ENCODE measurements at regions not wholly inside any gene's neighbourhood (a gene's known extent, or its start where the extent isn't known, plus 50 kb on each side); places are given as distances from the start of the nearest gene placed in this dataset.

GRCh38 chr9:29228558-29228957, 1655.3 kb upstream of the C9orf72 start:
- no peaks in the 10 kb centered on the region for H3K36me3 ChIP-seq (ENCODE audit: control insufficient read depth, insufficient read depth, low read length)
- DNase-seq (ENCODE audit: extremely low read depth in 1 of 4, low spot score in 3 of 4) = no peak
- no peaks in the 10 kb centered on the region for H3K27me3 ChIP-seq (ENCODE audit: control insufficient read depth in 2 of 2, insufficient read depth in 2 of 2, low read length in 2 of 2)
- no peak overlapping the region for H3K4me3 ChIP-seq
- no peaks in the 10 kb centered on the region for H3K9me1 ChIP-seq (ENCODE audit: control insufficient read depth, insufficient read depth, low read length)
- H3K4me1 ChIP-seq (replicated peaks in 1 of 2; ENCODE audit: control insufficient read depth in 2 of 2, insufficient read depth in 2 of 2, low read length in 2 of 2) = no peaks in the 10 kb centered on the region
- H3K27ac ChIP-seq (ENCODE audit: extremely low read depth, low read depth, low read length) = no peak overlapping the region
- H4K20me1 ChIP-seq (replicated peaks; ENCODE audit: control insufficient read depth, insufficient read depth, low read length) = no peaks in the 10 kb centered on the region
- H3K4me2 ChIP-seq (ENCODE audit: insufficient read depth, low read length) = no peak overlapping the region
- no CpG with 5 or more reads among the region's 2 CpGs for WGBS (ENCODE audit: insufficient coverage, low coverage, missing lambda C conversion rate)
- CTCF ChIA-PET (ENCODE audit: low intra/inter-chr PET ratio) = no interaction called here
- POLR2A ChIA-PET = no interaction called here
- no peaks in the 10 kb centered on the region for H3K79me2 ChIP-seq (ENCODE audit: control insufficient read depth, insufficient read depth, low read length)
- no peak overlapping the region for H3K9ac ChIP-seq (ENCODE audit: insufficient read depth in 1 of 2, low read depth in 2 of 2, low read length in 2 of 2)
- in situ Hi-C loops (cut with MboI) (no loop called here), intact Hi-C loops (cut with micrococcal nuclease) (no loop called here)
- BruUV-seq (replicated peaks) = no TSS peak
- ATAC-seq = no peak
- no peak overlapping the region for H2AFZ ChIP-seq (ENCODE audit: low read depth, low read length)
- H3K9me3 ChIP-seq (replicated peaks; ENCODE audit: control insufficient read depth, insufficient read depth, low read depth, low read length) = no peaks in the 10 kb centered on the region
- FAIRE-seq = no peak
- no peak for TF ChIP-seq HDAC3 (IDR thresholded peaks at IDR 0.05; ENCODE audit: borderline replicate concordance, partially characterized antibody)
- TF ChIP-seq ZBTB5 (IDR thresholded peaks at IDR 0.05) = no peak

- H3K27me3 ChIP-seq (ENCODE audit: control insufficient read depth in 2 of 2, insufficient read depth in 2 of 2, low read length in 2 of 2) = no peaks in the 10 kb centered on the region
- H3K4me1 ChIP-seq (replicated peaks in 1 of 2; ENCODE audit: control insufficient read depth in 2 of 2, insufficient read depth in 2 of 2, low read length in 2 of 2) = no peaks in the 10 kb centered on the region
- ATAC-seq (no peak), FAIRE-seq (no peak), DNase-seq (ENCODE audit: extremely low read depth in 1 of 4, low spot score in 3 of 4) (no peak)
- POLR2A ChIA-PET = no interaction called here
- H3K36me3 ChIP-seq (ENCODE audit: control insufficient read depth, insufficient read depth, low read length) = no peaks in the 10 kb centered on the region
- H3K9me1 ChIP-seq (ENCODE audit: control insufficient read depth, insufficient read depth, low read length) = no peaks in the 10 kb centered on the region
- no peak overlapping the region for H3K4me3 ChIP-seq
- no peaks in the 10 kb centered on the region for H3K9me3 ChIP-seq (replicated peaks; ENCODE audit: control insufficient read depth, insufficient read depth, low read depth, low read length)
- BruUV-seq (replicated peaks) = no TSS peak
- no peak overlapping the region for H3K27ac ChIP-seq (ENCODE audit: extremely low read depth, low read depth, low read length)
- CTCF ChIA-PET (ENCODE audit: low intra/inter-chr PET ratio) = no interaction called here
- intact Hi-C loops (cut with micrococcal nuclease) = no loop called here
- in situ Hi-C loops (cut with MboI) = no loop called here
- WGBS (ENCODE audit: insufficient coverage, low coverage, missing lambda C conversion rate) = no CpG with 5 or more reads among the region's 2 CpGs
- H4K20me1 ChIP-seq (replicated peaks; ENCODE audit: control insufficient read depth, insufficient read depth, low read length) = no peaks in the 10 kb centered on the region
- H3K79me2 ChIP-seq (ENCODE audit: control insufficient read depth, insufficient read depth, low read length) = no peaks in the 10 kb centered on the region
- no peak overlapping the region for H3K9ac ChIP-seq (ENCODE audit: insufficient read depth in 1 of 2, low read depth in 2 of 2, low read length in 2 of 2)
- H3K4me2 ChIP-seq (ENCODE audit: insufficient read depth, low read length) = no peak overlapping the region
- no peak overlapping the region for H2AFZ ChIP-seq (ENCODE audit: low read depth, low read length)
- TF ChIP-seq ZNF311 (CRISPR knock-in tag; IDR thresholded peaks at IDR 0.05) = no peak
- no peak for TF ChIP-seq NFXL1 (CRISPR knock-in tag; IDR thresholded peaks at IDR 0.05)
- TF ChIP-seq GTF2B (IDR thresholded peaks at IDR 0.05; ENCODE audit: extremely low read depth, insufficient read length) = no peak
- TF ChIP-seq ZNF583 (CRISPR knock-in tag; IDR thresholded peaks at IDR 0.05) = no peak
- TF ChIP-seq ZNF224 (CRISPR knock-in tag; IDR thresholded peaks at IDR 0.05) = no peak
- no peak for TF ChIP-seq KAT8 (IDR thresholded peaks at IDR 0.05; ENCODE audit: low read depth)
- no peak for TF ChIP-seq PBX2 (CRISPR knock-in tag; IDR thresholded peaks at IDR 0.05; ENCODE audit: low read depth)
- TF ChIP-seq PBX2 (tag; conservative IDR thresholded peaks at IDR 0.05; ENCODE audit: low read depth) = no peak
- no peak for TF ChIP-seq CREM (IDR thresholded peaks at IDR 0.05; ENCODE audit: low read depth)
- TF ChIP-seq CXXC5 (CRISPR knock-in tag; IDR thresholded peaks at IDR 0.05) = no peak
- TF ChIP-seq PHB (CRISPR knock-in tag; IDR thresholded peaks at IDR 0.05) = no peak
- TF ChIP-seq GATAD2B (IDR thresholded peaks at IDR 0.05; ENCODE audit: borderline replicate concordance) = no peak
Measured at GRCh38 chr9:29230931-29231330, 1657.7 kb upstream of the C9orf72 start.

Measured in K562 (cell line).